ENCODE measurements at regions not wholly inside any gene's neighbourhood (a gene's known extent, or its start where the extent isn't known, plus 50 kb on each side); places are given as distances from the start of the nearest gene placed in this dataset.

GRCh38 chr13:91158017-91158395 is 189.5 kb upstream of the MIR17HG start (continued):
- TF ChIP-seq ZNF571 (tag by site-specific recombination; IDR thresholded peaks at IDR 0.05) = no peak
- no peak for TF ChIP-seq ZNF792 (tag by site-specific recombination; IDR thresholded peaks at IDR 0.05)
- no peak for TF ChIP-seq MZF1 (tag by site-specific recombination; IDR thresholded peaks at IDR 0.05; ENCODE audit: borderline replicate concordance)
- TF ChIP-seq ZNF146 (tag by site-specific recombination; IDR thresholded peaks at IDR 0.05) = no peak
- TF ChIP-seq ZNF404 (tag by site-specific recombination; IDR thresholded peaks at IDR 0.05) = no peak
- no peak for TF ChIP-seq ZNF785 (tag by site-specific recombination; IDR thresholded peaks at IDR 0.05)
- TF ChIP-seq ZNF132 (tag by site-specific recombination; IDR thresholded peaks at IDR 0.05; ENCODE audit: borderline replicate concordance) = no peak
- no peak for TF ChIP-seq ZSCAN23 (tag by site-specific recombination; IDR thresholded peaks at IDR 0.05)

GRCh38 chr13:91162180-91162579 is 185.3 kb upstream of the MIR17HG start:
- Histone ChIP-seq H3K4me1 (ENCODE audit: control insufficient read depth, insufficient read depth, low read length) (no peaks in the 10 kb centered on the region), H3K9me3 (ENCODE audit: control insufficient read depth, insufficient read depth, low read depth, low read length) (no peaks in the 10 kb centered on the region), H3K4me3 (ENCODE audit: low read depth, low read length) (no peak overlapping the region), H3K36me3 (ENCODE audit: control insufficient read depth in 2 of 2, insufficient read depth in 1 of 2, low read length in 2 of 2) (no peaks in the 10 kb centered on the region), H3K27ac (ENCODE audit: extremely low read depth, low read depth, low read length) (no peak overlapping the region)
- CTCF ChIA-PET = interaction anchor here (0.7 to 1.5 kb wide), 2 partner anchors 23 to 28 kb away, joined by 3 to 6 read pairs; no protein-coding TSS in a partner anchor
- TF ChIP-seq GLIS2 (tag by site-specific recombination; IDR thresholded peaks at IDR 0.05) = no peak
- no peak for TF ChIP-seq FEZF1 (tag by site-specific recombination; IDR thresholded peaks at IDR 0.05)
- TF ChIP-seq ZNF16 (tag by site-specific recombination; IDR thresholded peaks at IDR 0.05; ENCODE audit: low read depth) = no peak
- no peak for TF ChIP-seq ZNF175 (tag by site-specific recombination; IDR thresholded peaks at IDR 0.05)
- no peak for TF ChIP-seq TCF7L2 (IDR thresholded peaks at IDR 0.05; ENCODE audit: borderline replicate concordance, low read depth, low read length)
- no peak for TF ChIP-seq ZBTB44 (tag by site-specific recombination; IDR thresholded peaks at IDR 0.05)
- no peak for TF ChIP-seq ZNF362 (tag by site-specific recombination; IDR thresholded peaks at IDR 0.05)
- no peak for TF ChIP-seq ZNF146 (tag by site-specific recombination; IDR thresholded peaks at IDR 0.05)
- no peak for TF ChIP-seq RBAK (tag by site-specific recombination; IDR thresholded peaks at IDR 0.05)
- TF ChIP-seq KLF7 (tag by site-specific recombination; IDR thresholded peaks at IDR 0.05; ENCODE audit: borderline replicate concordance) = no peak
- POLR2A ChIA-PET = no interaction called here

- Histone ChIP-seq H3K4me3 (ENCODE audit: low read depth, low read length) (no peak overlapping the region), H3K27ac (ENCODE audit: extremely low read depth, low read depth, low read length) (no peak overlapping the region), H3K9me3 (ENCODE audit: control insufficient read depth, insufficient read depth, low read depth, low read length) (no peaks in the 10 kb centered on the region), H3K36me3 (ENCODE audit: control insufficient read depth in 2 of 2, insufficient read depth in 1 of 2, low read length in 2 of 2) (no peaks in the 10 kb centered on the region), H3K4me1 (ENCODE audit: control insufficient read depth, insufficient read depth, low read length) (no peaks in the 10 kb centered on the region)
- ChIA-PET CTCF (interaction anchor here (0.7 to 1.5 kb wide), 3 partner anchors 22 to 342 kb away, joined by 3 to 6 read pairs (median 3); no protein-coding TSS in a partner anchor), POLR2A (no interaction called here)
- no peak for TF ChIP-seq BCL11B (tag by site-specific recombination; IDR thresholded peaks at IDR 0.05; ENCODE audit: low read depth)
- TF ChIP-seq ZNF76 (tag by site-specific recombination; IDR thresholded peaks at IDR 0.05; ENCODE audit: borderline replicate concordance, low read depth) = no peak
- no peak for TF ChIP-seq PBX3 (CRISPR knock-in tag; IDR thresholded peaks at IDR 0.05)
- no peak for TF ChIP-seq YY1 (tag by site-specific recombination; IDR thresholded peaks at IDR 0.05)
- TF ChIP-seq ZNF148 (tag by site-specific recombination; IDR thresholded peaks at IDR 0.05; ENCODE audit: borderline replicate concordance) = no peak
- no peak for TF ChIP-seq ZNF654 (tag by site-specific recombination; IDR thresholded peaks at IDR 0.05; ENCODE audit: low read depth)
- TF ChIP-seq ZNF521 (tag by site-specific recombination; IDR thresholded peaks at IDR 0.05) = no peak
- TF ChIP-seq REST (tag by site-specific recombination; IDR thresholded peaks at IDR 0.05) = no peak
These were observed 184.9 kb upstream of the MIR17HG start for GRCh38 chr13:91162589-91162988.

Measured in HEK293 (cell line).